Chondrocyte (in vitro differentiated cells): ENCODE measurements at regions not wholly inside any gene's neighbourhood (a gene's known extent, or its start where the extent isn't known, plus 50 kb on each side); places are given as distances from the start of the nearest gene placed in this dataset.
"Not testable (repeated sequence)": the region's sequence is repeated elsewhere in the genome, so short reads cannot be mapped to it uniquely, and the experiment has no call there.

ENCODE experiments used
- DNase-seq: peaks from one replicate; pipeline ENCODE4 v3.0.0; 2021; ENCODE audit warnings: mixed read lengths, low spot score
- H3K27ac Mint-ChIP-seq: one replicate; pipeline ENCODE4 v1.8.0; 2021; ENCODE audit warnings: mild to moderate bottlenecking, moderate library complexity, mixed read lengths; ENCODE audit not compliant: unreplicated experiment
- H3K27me3 Mint-ChIP-seq: 2 replicates; pipeline ENCODE4 v1.8.0; 2021; ENCODE audit warnings: low read depth, mixed read lengths
- H3K36me3 Mint-ChIP-seq: 2 replicates; pipeline ENCODE4 v1.8.0; 2021; ENCODE audit warnings: low read depth, mixed read lengths
- H3K4me1 Mint-ChIP-seq: 2 replicates; pipeline ENCODE4 v1.8.0; 2021; ENCODE audit warnings: low read depth, mild to moderate bottlenecking, mixed read lengths
- H3K4me3 Mint-ChIP-seq: one replicate; pipeline ENCODE4 v1.8.0; 2021; ENCODE audit warnings: mild to moderate bottlenecking, moderate library complexity, mixed read lengths; ENCODE audit not compliant: unreplicated experiment
- H3K9me3 Mint-ChIP-seq: 2 replicates; pipeline ENCODE4 v1.8.0; 2021; ENCODE audit warnings: low read depth, mixed read lengths
- CTCF ChIP-seq: fragments of 200-600 bp; sonication (generic); IDR thresholded peaks from 2 replicates; pipeline ENCODE4 v1.5.0; 2021; ENCODE audit warnings: antibody characterized with exemption, mild to moderate bottlenecking, moderate library complexity

GRCh38 chr7:116404389-116404788 lies 95.1 kb upstream of the CAV2 start:
- Mint-ChIP-seq H3K4me1 (peaks cover 24% of the 10 kb centered on the region), H3K27ac (no peak overlapping the region), H3K27me3 (no peaks in the 10 kb centered on the region), H3K9me3 (no peaks in the 10 kb centered on the region), H3K4me3 (no peak overlapping the region), H3K36me3 (no peaks in the 10 kb centered on the region)
- DNase-seq: no peak
- no peak for TF ChIP-seq CTCF

- Mint-ChIP-seq H3K4me1 (peaks cover 13% of the 10 kb centered on the region), H3K9me3 (no peaks in the 10 kb centered on the region), H3K4me3 (no peak overlapping the region), H3K27me3 (no peaks in the 10 kb centered on the region), H3K27ac (no peak overlapping the region), H3K36me3 (no peaks in the 10 kb centered on the region)
- no peak for TF ChIP-seq CTCF
- DNase-seq: no peak
These were observed 93.7 kb upstream of the CAV2 start for GRCh38 chr7:116405810-116406209.

- no peaks in the 10 kb centered on the region for H3K9me3 Mint-ChIP-seq
- peaks cover 13% of the 10 kb centered on the region for H3K4me1 Mint-ChIP-seq
- no peaks in the 10 kb centered on the region for H3K36me3 Mint-ChIP-seq
- H3K27ac Mint-ChIP-seq: no peak overlapping the region
- no peak for TF ChIP-seq CTCF
- no peak overlapping the region for H3K4me3 Mint-ChIP-seq
- no peaks in the 10 kb centered on the region for H3K27me3 Mint-ChIP-seq
- no peak for DNase-seq
These were observed 92.4 kb upstream of the CAV2 start for GRCh38 chr7:116407165-116407564.

GRCh38 chr7:116408166-116408565 lies 91.4 kb upstream of the CAV2 start:
- DNase-seq: no peak
- TF ChIP-seq CTCF: no peak
- Mint-ChIP-seq H3K4me3 (no peak overlapping the region), H3K27ac (peak overlapping the region; percentile 41), H3K4me1 (peaks cover 13% of the 10 kb centered on the region), H3K9me3 (no peaks in the 10 kb centered on the region), H3K36me3 (no peaks in the 10 kb centered on the region), H3K27me3 (no peaks in the 10 kb centered on the region)

GRCh38 chr7:116408831-116409453 lies 90.6 kb upstream of the CAV2 start:
- not testable (repeated sequence) for DNase-seq, H3K27ac Mint-ChIP-seq, H3K9me3 Mint-ChIP-seq, H3K4me3 Mint-ChIP-seq, H3K36me3 Mint-ChIP-seq, H3K27me3 Mint-ChIP-seq
- peaks cover 13% of the 10 kb centered on the region for H3K4me1 Mint-ChIP-seq

GRCh38 chr7:116410694-116411093 lies 88.8 kb upstream of the CAV2 start:
- H3K36me3 Mint-ChIP-seq, H3K27ac Mint-ChIP-seq, H3K27me3 Mint-ChIP-seq, H3K4me3 Mint-ChIP-seq, H3K9me3 Mint-ChIP-seq, DNase-seq: not testable (repeated sequence)
- peaks cover 13% of the 10 kb centered on the region for H3K4me1 Mint-ChIP-seq
